ENCODE measurements at regions not wholly inside any gene's neighbourhood (a gene's known extent, or its start where the extent isn't known, plus 50 kb on each side); places are given as distances from the start of the nearest gene placed in this dataset.

GRCh38 chr1:43052322-43052721 lies 93.7 kb upstream of the SLC2A1 start:
- WGBS, 2 donors: 96 to 100% methylated on average over 1 of the region's 1 CpG

GRCh38 chr1:43049481-43049880 lies 90.8 kb upstream of the SLC2A1 start:
- no peak for ATAC-seq
- Histone ChIP-seq H3K9me3 (no peaks in the 10 kb centered on the region), H3K27me3 (no peaks in the 10 kb centered on the region), H3K27ac (no peak overlapping the region), H3K4me1 (no peaks in the 10 kb centered on the region), H3K4me3 (no peak overlapping the region), H3K36me3 (no peaks in the 10 kb centered on the region)
- no peak for DNase-seq
- intact Hi-C loops (cut with DNase I): no loop called here
- WGBS, 2 donors: 61 to 68% methylated on average over 2 of the region's 2 CpGs
- TF ChIP-seq CTCF (IDR thresholded peaks at IDR 0.05): no peak

More at GRCh38 chr1:43052322-43052721, 93.7 kb upstream of the SLC2A1 start:
- TF ChIP-seq CTCF (IDR thresholded peaks at IDR 0.05): no peak
- H3K4me1 ChIP-seq: peaks cover 0 to 6% (median 0%) of the 10 kb centered on the region in 9 donors
- no peak overlapping the region for H3K4me3 ChIP-seq
- no peak for DNase-seq
- intact Hi-C loops (cut with DNase I): no loop called here
- H3K27ac ChIP-seq: no peak overlapping the region
- no peaks in the 10 kb centered on the region for H3K9me3 ChIP-seq
- no peaks in the 10 kb centered on the region for H3K36me3 ChIP-seq
- ATAC-seq: no peak
- H3K27me3 ChIP-seq: peaks cover 0 to 4% (median 0%) of the 10 kb centered on the region in 7 donors

GRCh38 chr1:43048601-43049011 lies 89.9 kb upstream of the SLC2A1 start:
- no peaks in the 10 kb centered on the region for H3K36me3 ChIP-seq
- ATAC-seq (no peak), DNase-seq (no peak)
- 57 to 64% methylated on average over 2 of the region's 2 CpGs for WGBS, 2 donors
- intact Hi-C loops (cut with DNase I): no loop called here
- no peak overlapping the region for H3K4me3 ChIP-seq
- H3K27me3 ChIP-seq: no peaks in the 10 kb centered on the region
- no peak for TF ChIP-seq CTCF (IDR thresholded peaks at IDR 0.05)
- H3K27ac ChIP-seq: no peak overlapping the region
- H3K4me1 ChIP-seq: no peaks in the 10 kb centered on the region
- no peaks in the 10 kb centered on the region for H3K9me3 ChIP-seq

GRCh38 chr1:43047135-43047534 lies 88.5 kb upstream of the SLC2A1 start:
- Histone ChIP-seq H3K27me3 (no peaks in the 10 kb centered on the region), H3K4me1 (no peaks in the 10 kb centered on the region), H3K27ac (no peak overlapping the region), H3K36me3 (no peaks in the 10 kb centered on the region), H3K9me3 (no peaks in the 10 kb centered on the region), H3K4me3 (no peak overlapping the region)
- 86 to 87% methylated on average over 1 of the region's 1 CpG for WGBS, 2 donors
- no peak for ATAC-seq
- TF ChIP-seq CTCF (IDR thresholded peaks at IDR 0.05): no peak
- no peak for DNase-seq
- intact Hi-C loops (cut with DNase I): no loop called here

Measured in heart right ventricle (tissue), 16 donors.